GM23338 (cell line): ENCODE measurements at regions not wholly inside any gene's neighbourhood (a gene's known extent, or its start where the extent isn't known, plus 50 kb on each side); places are given as distances from the start of the nearest gene placed in this dataset.

ENCODE experiments used
- ATAC-seq: fragments of 200-7000 bp; cut with Tn5 transposase; 3 replicates; pipeline ENCODE4 v1.9.1; 2020
- DNase-seq: peaks from one replicate; pipeline ENCODE4 v3.0.0-alpha.2; 2015; ENCODE audit warnings: low spot score
- H2AFZ ChIP-seq: fragments of 200-600 bp; sonication (generic); 2 replicates; pipeline ENCODE4 v1.8.0; 2016; ENCODE audit warnings: antibody characterized with exemption, mild to moderate bottlenecking, moderate library complexity
- H3F3A ChIP-seq: fragments of 200-600 bp; sonication (generic); replicated peaks from 2 replicates; pipeline ENCODE4 v1.8.0; 2017; ENCODE audit warnings: antibody characterized with exemption, mixed run types, low read depth
- H3K27ac ChIP-seq: fragments of 200-600 bp; sonication (generic); 2 replicates; pipeline ENCODE4 v1.6.1; 2016; ENCODE audit warnings: low read depth
- H3K27me3 ChIP-seq: fragments of 200-600 bp; sonication (generic); 2 replicates; pipeline ENCODE4 v1.8.0; 2016; ENCODE audit warnings: mild to moderate bottlenecking, mixed run types, moderate library complexity; ENCODE audit not compliant: insufficient read depth
- H3K36me3 ChIP-seq: fragments of 200-600 bp; sonication (generic); 2 replicates; pipeline ENCODE4 v1.8.0; 2016; ENCODE audit warnings: mild to moderate bottlenecking; ENCODE audit not compliant: insufficient read depth
- H3K4me1 ChIP-seq: fragments of 200-600 bp; sonication (generic); 2 replicates; pipeline ENCODE4 v1.8.0; 2016; ENCODE audit warnings: mild to moderate bottlenecking, moderate library complexity; ENCODE audit not compliant: insufficient read depth
- H3K4me2 ChIP-seq: fragments of 200-600 bp; sonication (generic); 2 replicates; pipeline ENCODE4 v1.7.1; 2017; ENCODE audit warnings: mixed run types
- H3K4me3 ChIP-seq: fragments of 200-600 bp; sonication (generic); 2 replicates; pipeline ENCODE4 v1.6.1; 2016; ENCODE audit warnings: mixed run types
- H3K79me2 ChIP-seq: fragments of 200-600 bp; sonication (generic); replicated peaks from 2 replicates; pipeline ENCODE4 v1.8.0; 2017; ENCODE audit warnings: mild to moderate bottlenecking; ENCODE audit not compliant: insufficient read depth
- H3K9me2 ChIP-seq: fragments of 200-600 bp; sonication (generic); 2 replicates; pipeline ENCODE4 v1.8.0; 2017; ENCODE audit not compliant: insufficient read depth
- H4K20me1 ChIP-seq: fragments of 200-600 bp; sonication (generic); replicated peaks from 2 replicates; pipeline ENCODE4 v1.8.0; 2017; ENCODE audit warnings: mild to moderate bottlenecking; ENCODE audit not compliant: insufficient read depth
- H3K27ac Mint-ChIP-seq: 2 replicates; pipeline ENCODE4 v1.8.0; 2020; ENCODE audit warnings: inconsistent platforms, mild to moderate bottlenecking, moderate library complexity, mixed read lengths
- H3K27me3 Mint-ChIP-seq: 3 replicates; pipeline ENCODE4 v1.8.0; 2022; ENCODE audit warnings: low read depth, mild to moderate bottlenecking, moderate library complexity, mixed read lengths, inconsistent platforms; ENCODE audit not compliant: insufficient read depth, poor library complexity
- H3K36me3 Mint-ChIP-seq: 3 replicates; pipeline ENCODE4 v1.8.0; 2021; ENCODE audit warnings: low read depth, mild to moderate bottlenecking, inconsistent platforms, moderate library complexity, mixed read lengths
- H3K4me1 Mint-ChIP-seq: 3 replicates; pipeline ENCODE4 v1.8.0; 2020; ENCODE audit warnings: mild to moderate bottlenecking, inconsistent platforms, mixed read lengths
- H3K4me3 Mint-ChIP-seq: 3 replicates; pipeline ENCODE4 v1.8.0; 2021; ENCODE audit warnings: moderate library complexity, mild to moderate bottlenecking, inconsistent platforms, mixed read lengths
- H3K9me3 Mint-ChIP-seq: 3 replicates; pipeline ENCODE4 v1.8.0; 2020; ENCODE audit warnings: moderate library complexity, mild to moderate bottlenecking, inconsistent platforms, mixed read lengths
- CREB1 ChIP-seq: fragments of 250-450 bp; sonication (Bioruptor Pico); IDR thresholded peaks from 2 replicates; pipeline ENCODE4 v1.5.0; 2020; ENCODE audit warnings: low read depth, mild to moderate bottlenecking, moderate library complexity
- CTCF ChIP-seq, 2 experiments: fragments of 200-600 bp in 1 of 2; sonication (generic) in 1 of 2; conservative IDR thresholded peaks; 2 replicates each; pipeline versions ENCODE4 v1.5.1 to v1.6.1; 2016 to 2017; ENCODE audit warnings: antibody characterized with exemption in 2 of 2, low read depth in 2 of 2, mild to moderate bottlenecking in 2 of 2, moderate library complexity in 1 of 2
- EZH2 ChIP-seq: fragments of 200-600 bp; sonication (generic); IDR thresholded peaks from one replicate; pipeline ENCODE4 v1.8.0; 2017; ENCODE audit warnings: antibody characterized with exemption, mild to moderate bottlenecking, low read depth; ENCODE audit not compliant: unreplicated experiment
- EZH2phosphoT487 ChIP-seq: fragments of 200-600 bp; sonication (generic); IDR thresholded peaks from one replicate; pipeline ENCODE4 v1.8.1; 2018; ENCODE audit warnings: antibody characterized with exemption; ENCODE audit not compliant: unreplicated experiment
- NANOG ChIP-seq: IDR thresholded peaks from 2 replicates; pipeline ENCODE4 v1.6.1; 2016; ENCODE audit warnings: antibody characterized with exemption, borderline replicate concordance
- REST ChIP-seq: IDR thresholded peaks from one replicate; pipeline ENCODE4 v1.6.1; 2018; ENCODE audit warnings: antibody characterized with exemption; ENCODE audit not compliant: unreplicated experiment
- STAT1 ChIP-seq: IDR thresholded peaks from one replicate; pipeline ENCODE4 v1.6.1; 2016; ENCODE audit warnings: antibody characterized with exemption; ENCODE audit not compliant: unreplicated experiment
- ZNF114 ChIP-seq: fragments of 250-450 bp; sonication (Bioruptor Pico); IDR thresholded peaks from 2 replicates; pipeline ENCODE4 v1.5.0; 2020; ENCODE audit warnings: mild to moderate bottlenecking, moderate library complexity
- ZNF331 ChIP-seq: fragments of 250-450 bp; sonication (Bioruptor Pico); IDR thresholded peaks from 2 replicates; pipeline ENCODE4 v1.5.0; 2020; ENCODE audit warnings: low read depth, mild to moderate bottlenecking, moderate library complexity
- ZNF462 ChIP-seq: fragments of 250-450 bp; sonication (Bioruptor Pico); IDR thresholded peaks from 2 replicates; pipeline ENCODE4 v1.5.0; 2020; ENCODE audit warnings: mild to moderate bottlenecking, moderate library complexity

GRCh38 chr5:67910546-67910945 lies 305.0 kb upstream of the PIK3R1 start (continued):
- TF ChIP-seq ZNF462 (CRISPR knock-in tag), result no peak
- TF ChIP-seq EZH2, result no peak
- TF ChIP-seq STAT1, result no peak

- Histone ChIP-seq H3K27ac (no peak overlapping the region), H3K4me3 (no peak overlapping the region), H3K4me1 (no peaks in the 10 kb centered on the region), H3K4me2 (no peak overlapping the region), H3K27me3 (no peaks in the 10 kb centered on the region), H4K20me1 (no peaks in the 10 kb centered on the region), H3K9me2 (0 out of 2 replicates have a peak, but pooled peaks cover 4% of the 10 kb centered on the region), H2AFZ (no peak overlapping the region), H3K79me2 (no peaks in the 10 kb centered on the region), H3K36me3 (no peaks in the 10 kb centered on the region), H3F3A (no peaks in the 10 kb centered on the region)
- peaks cover 6% of the 10 kb centered on the region for H3K4me1 Mint-ChIP-seq
- TF ChIP-seq ZNF331 (CRISPR knock-in tag), result no peak
- TF ChIP-seq NANOG, result no peak
- no peak for TF ChIP-seq ZNF114 (CRISPR knock-in tag)
- no peak for TF ChIP-seq STAT1
- TF ChIP-seq CTCF (conservative IDR thresholded peaks at IDR 0.05; ENCODE audit: low read depth in 2 of 2), result no peak
- no peak for TF ChIP-seq CREB1 (CRISPR knock-in tag)
- no peak for TF ChIP-seq EZH2phosphoT487
- no peak for TF ChIP-seq REST
- no peaks in the 10 kb centered on the region for H3K9me3 Mint-ChIP-seq
- H3K27me3 Mint-ChIP-seq, result peaks cover 2% of the 10 kb centered on the region
- no peak overlapping the region for H3K27ac Mint-ChIP-seq
- no peaks in the 10 kb centered on the region for H3K36me3 Mint-ChIP-seq
- no peak overlapping the region for H3K4me3 Mint-ChIP-seq
- no peak for ATAC-seq
- DNase-seq, result no peak
Observed at GRCh38 chr5:67908126-67908765, 307.3 kb upstream of the PIK3R1 start.
